ENCODE measurements at regions not wholly inside any gene's neighbourhood (a gene's known extent, or its start where the extent isn't known, plus 50 kb on each side); places are given as distances from the start of the nearest gene placed in this dataset.

GRCh38 chr22:47629791-47630655 lies 867.6 kb downstream of the TBC1D22A start:
- Histone ChIP-seq H3K4me1 (ENCODE audit: low read length) (peaks cover 6% of the 10 kb centered on the region; the same call in 1 of the 2 replicates), H3F3A (ENCODE audit: insufficient read depth, low read length) (no peaks in the 10 kb centered on the region), H3K4me2 (ENCODE audit: low read depth, low read length) (no peak overlapping the region), H3K36me3 (replicated peaks; ENCODE audit: insufficient read depth, low read length) (no peaks in the 10 kb centered on the region), H3K9me2 (replicated peaks; ENCODE audit: insufficient read depth, low read length) (no peaks in the 10 kb centered on the region), H3K9me3 (replicated peaks; ENCODE audit: insufficient read depth, low read length) (no peaks in the 10 kb centered on the region), H2AFZ (ENCODE audit: low read length) (no peak overlapping the region), H4K20me1 (ENCODE audit: insufficient read depth, low read length) (no peaks in the 10 kb centered on the region), H3K9ac (ENCODE audit: low read length) (no peak overlapping the region), H3K4me3 (ENCODE audit: low read length) (no peak overlapping the region), H3K79me2 (ENCODE audit: low read length) (no peaks in the 10 kb centered on the region), H3K27me3 (replicated peaks; ENCODE audit: insufficient read depth, low read length) (no peaks in the 10 kb centered on the region), H3K27ac (ENCODE audit: low read length) (no peak overlapping the region)
- no peak for DNase-seq
- TF ChIP-seq CTCF (IDR thresholded peaks at IDR 0.05; ENCODE audit: low read length): no peak
- no peak for TF ChIP-seq EZH2 (optimal IDR thresholded peaks at IDR 0.05; ENCODE audit: low read depth, low read length)
- TF ChIP-seq EZH2phosphoT487 (IDR thresholded peaks at IDR 0.05; ENCODE audit: low read length): no peak

- no peak overlapping the region for H3K4me2 ChIP-seq (ENCODE audit: low read depth, low read length)
- no peak overlapping the region for H3K4me3 ChIP-seq (ENCODE audit: low read length)
- no peaks in the 10 kb centered on the region for H3K27me3 ChIP-seq (replicated peaks; ENCODE audit: insufficient read depth, low read length)
- no peak overlapping the region for H3K9ac ChIP-seq (ENCODE audit: low read length)
- H3K27ac ChIP-seq (ENCODE audit: low read length): no peak overlapping the region
- TF ChIP-seq EZH2phosphoT487 (IDR thresholded peaks at IDR 0.05; ENCODE audit: low read length) (no peak), EZH2 (optimal IDR thresholded peaks at IDR 0.05; ENCODE audit: low read depth, low read length) (no peak), CTCF (IDR thresholded peaks at IDR 0.05; ENCODE audit: low read length) (no peak)
- peaks cover 6% of the 10 kb centered on the region; the same call in 1 of the 2 replicates for H3K4me1 ChIP-seq (ENCODE audit: low read length)
- no peak overlapping the region for H2AFZ ChIP-seq (ENCODE audit: low read length)
- no peaks in the 10 kb centered on the region for H3F3A ChIP-seq (ENCODE audit: insufficient read depth, low read length)
- H3K9me3 ChIP-seq (replicated peaks; ENCODE audit: insufficient read depth, low read length): no peaks in the 10 kb centered on the region
- H4K20me1 ChIP-seq (ENCODE audit: insufficient read depth, low read length): no peaks in the 10 kb centered on the region
- H3K79me2 ChIP-seq (ENCODE audit: low read length): no peaks in the 10 kb centered on the region
- no peaks in the 10 kb centered on the region for H3K9me2 ChIP-seq (replicated peaks; ENCODE audit: insufficient read depth, low read length)
- no peaks in the 10 kb centered on the region for H3K36me3 ChIP-seq (replicated peaks; ENCODE audit: insufficient read depth, low read length)
- no peak for DNase-seq
These were observed 866.8 kb downstream of the TBC1D22A start for GRCh38 chr22:47629273-47629711.

GRCh38 chr22:47628477-47629272 lies 866.2 kb downstream of the TBC1D22A start:
- no peaks in the 10 kb centered on the region for H4K20me1 ChIP-seq (ENCODE audit: insufficient read depth, low read length)
- H3K4me2 ChIP-seq (ENCODE audit: low read depth, low read length): no peak overlapping the region
- no peak overlapping the region for H2AFZ ChIP-seq (ENCODE audit: low read length)
- TF ChIP-seq EZH2phosphoT487 (IDR thresholded peaks at IDR 0.05; ENCODE audit: low read length): no peak
- TF ChIP-seq EZH2 (optimal IDR thresholded peaks at IDR 0.05; ENCODE audit: low read depth, low read length): no peak
- no peak for TF ChIP-seq CTCF (IDR thresholded peaks at IDR 0.05; ENCODE audit: low read length)
- no peaks in the 10 kb centered on the region for H3F3A ChIP-seq (ENCODE audit: insufficient read depth, low read length)
- peaks cover 6% of the 10 kb centered on the region; the same call in 1 of the 2 replicates for H3K4me1 ChIP-seq (ENCODE audit: low read length)
- H3K9me3 ChIP-seq (replicated peaks; ENCODE audit: insufficient read depth, low read length): no peaks in the 10 kb centered on the region
- H3K27me3 ChIP-seq (replicated peaks; ENCODE audit: insufficient read depth, low read length): no peaks in the 10 kb centered on the region
- no peak overlapping the region for H3K27ac ChIP-seq (ENCODE audit: low read length)
- no peaks in the 10 kb centered on the region for H3K36me3 ChIP-seq (replicated peaks; ENCODE audit: insufficient read depth, low read length)
- no peak overlapping the region for H3K4me3 ChIP-seq (ENCODE audit: low read length)
- H3K79me2 ChIP-seq (ENCODE audit: low read length): no peaks in the 10 kb centered on the region
- no peak overlapping the region for H3K9ac ChIP-seq (ENCODE audit: low read length)
- DNase-seq: no peak
- H3K9me2 ChIP-seq (replicated peaks; ENCODE audit: insufficient read depth, low read length): no peaks in the 10 kb centered on the region

All from MM.1S (cell line).